GM21723 (cell line): ENCODE measurements at regions not wholly inside any gene's neighbourhood (a gene's known extent, or its start where the extent isn't known, plus 50 kb on each side); places are given as distances from the start of the nearest gene placed in this dataset.
A peak's percentile ranks its signal among the peaks of the same experiment; 100 is the strongest.

Experiments used
- ATAC-seq: cut with Tn5 transposase; IDR thresholded peaks from one replicate; pipeline ENCODE4 v1.9.1; 2021; ENCODE audit warnings: mild to moderate bottlenecking, moderate library complexity; ENCODE audit not compliant: unreplicated experiment

DNA sequence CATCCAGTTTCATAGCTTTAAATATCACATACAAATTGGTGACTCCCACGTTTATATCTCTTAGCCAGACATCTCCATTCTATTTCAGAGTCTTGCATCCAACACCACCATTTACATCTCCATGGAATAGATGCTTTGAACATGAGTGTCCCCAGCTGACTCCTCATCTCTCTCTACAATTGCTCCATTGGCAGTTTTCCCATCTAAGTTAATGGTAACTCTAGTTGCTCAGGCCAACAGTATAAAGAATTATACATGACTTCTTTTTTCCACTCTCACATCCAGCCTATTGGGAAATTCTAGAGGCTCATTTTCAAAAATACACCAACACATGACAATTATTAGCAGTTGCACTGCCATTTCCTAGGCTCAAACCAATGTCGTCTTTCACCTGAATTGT, 388.2 kb downstream of the STIM2 start:
- ATAC-seq, result no peak

DNA sequence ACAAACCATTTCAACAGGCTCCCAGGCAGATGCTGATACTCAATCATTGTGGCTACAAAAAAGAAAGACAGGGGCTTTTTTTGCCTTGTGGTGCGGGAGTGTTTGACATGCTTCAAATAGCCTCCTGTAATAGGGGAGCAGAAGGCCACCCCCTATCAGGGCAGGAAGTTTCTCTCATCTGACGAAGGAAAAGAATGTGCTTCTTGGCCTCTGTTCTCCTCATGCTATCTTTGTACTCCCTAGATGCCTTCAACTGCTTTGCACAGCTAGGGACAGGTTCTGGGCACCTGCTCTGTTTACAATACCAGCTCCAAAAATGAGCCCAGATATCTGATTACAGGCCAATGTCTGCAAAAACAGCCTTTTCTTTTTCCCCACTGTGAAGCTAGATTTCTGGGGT, 391.1 kb downstream of the STIM2 start:
- no peak for ATAC-seq

DNA sequence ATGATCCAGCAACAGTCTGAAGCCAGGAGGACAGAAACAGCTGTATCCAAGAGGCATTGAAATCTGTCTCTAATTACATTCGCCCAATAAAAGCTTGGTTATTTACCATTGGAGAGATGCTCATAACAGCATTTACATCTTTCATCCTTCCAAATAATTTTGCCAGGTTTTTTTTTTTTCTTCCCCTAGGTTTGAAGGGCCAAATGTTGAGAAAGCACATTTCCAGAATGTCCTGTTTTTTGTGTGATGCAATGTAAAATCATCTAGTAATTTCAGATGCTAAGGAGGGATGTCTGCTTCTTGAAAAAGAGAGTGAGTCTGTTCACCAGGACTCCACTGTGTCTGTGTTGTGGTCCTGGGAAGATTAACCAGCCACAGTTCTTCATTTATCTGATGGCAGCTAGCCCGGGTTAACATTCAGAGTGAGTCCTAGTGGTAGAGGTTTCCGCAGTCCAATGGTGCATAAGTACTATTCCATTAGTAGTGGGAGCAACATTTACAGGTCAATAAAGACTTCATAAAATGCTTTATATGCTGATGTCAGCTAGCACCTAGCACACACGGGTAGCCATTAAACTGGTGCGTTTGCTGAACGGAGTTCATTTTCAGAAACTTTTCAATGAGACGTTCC, 406.8 kb downstream of the STIM2 start:
- ATAC-seq, result no peak

DNA sequence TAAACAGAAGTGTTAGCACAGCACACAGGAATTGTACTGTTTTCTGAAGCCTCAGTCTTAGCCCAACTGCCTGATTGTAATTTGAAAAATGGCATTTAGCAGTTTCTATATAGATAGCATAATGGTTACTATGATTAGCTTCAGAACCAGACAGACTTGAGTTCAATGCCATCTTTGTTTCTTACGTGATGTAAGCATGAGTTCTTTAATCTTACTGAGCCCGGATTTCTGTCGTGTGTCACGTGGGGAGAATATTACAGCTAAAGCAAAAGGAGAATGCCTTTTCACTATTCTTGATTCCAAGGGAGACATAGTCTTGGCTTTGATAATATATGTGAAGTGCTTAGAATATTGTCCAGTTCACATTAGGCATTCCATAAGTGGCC, 407.3 kb downstream of the STIM2 start:
- no peak for ATAC-seq

DNA sequence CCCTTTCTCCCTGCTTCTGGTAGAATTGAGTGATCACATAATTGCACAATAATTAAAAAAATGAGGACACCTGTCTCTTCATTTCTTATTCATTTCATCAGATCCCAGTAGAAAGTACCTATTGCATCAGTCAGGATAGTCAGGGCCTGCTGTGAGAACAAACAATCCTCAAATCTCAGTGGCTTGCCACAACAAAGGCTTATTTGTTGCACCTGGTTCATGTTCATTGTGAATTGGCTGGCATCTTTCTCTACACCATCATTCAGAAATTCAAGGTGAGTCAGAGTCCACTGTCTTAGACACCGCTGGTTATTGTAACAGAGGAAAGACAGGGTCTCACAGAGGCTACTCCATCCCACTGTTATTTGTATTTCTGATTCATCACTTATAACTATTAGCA, 409.8 kb downstream of the STIM2 start:
- ATAC-seq, result no peak

DNA sequence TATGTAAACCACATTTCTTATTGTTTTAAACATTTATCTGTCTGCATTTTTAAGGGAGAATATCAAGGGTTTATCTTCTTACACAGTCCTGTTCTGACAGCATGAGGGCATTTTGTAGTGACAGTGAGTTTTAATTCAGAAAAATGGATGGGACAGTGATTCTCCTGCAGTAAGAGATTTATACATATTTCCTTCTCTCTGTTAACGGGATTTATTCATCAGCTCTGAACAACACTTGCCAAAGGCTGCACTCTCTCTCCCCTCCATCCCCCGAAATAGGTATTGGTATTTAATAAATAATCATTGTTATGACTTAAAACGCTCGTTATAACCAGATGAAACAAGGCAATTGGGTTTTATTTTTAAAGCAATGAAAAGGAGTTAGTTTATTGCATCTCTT, 410.9 kb downstream of the STIM2 start:
- ATAC-seq, result no peak

DNA sequence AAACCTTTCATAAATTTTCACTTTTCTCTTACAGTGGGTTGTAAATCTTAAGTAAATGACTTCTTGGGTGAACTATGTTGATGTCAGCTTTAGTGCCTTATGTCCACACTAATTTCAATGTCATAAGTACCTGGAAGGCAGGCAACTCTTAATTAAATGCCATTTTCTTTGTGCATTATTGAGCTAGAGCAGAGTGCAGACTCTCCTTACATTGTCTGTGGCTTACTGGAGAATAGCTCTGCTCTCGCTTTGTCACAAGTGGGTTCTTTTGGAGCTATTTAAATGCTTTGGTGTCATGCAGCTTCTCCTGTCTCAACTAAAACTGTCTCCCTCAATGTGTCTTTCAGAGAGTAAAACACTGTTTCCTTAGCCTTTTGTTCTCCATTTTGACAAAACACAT, 411.6 kb downstream of the STIM2 start:
- no peak for ATAC-seq

DNA sequence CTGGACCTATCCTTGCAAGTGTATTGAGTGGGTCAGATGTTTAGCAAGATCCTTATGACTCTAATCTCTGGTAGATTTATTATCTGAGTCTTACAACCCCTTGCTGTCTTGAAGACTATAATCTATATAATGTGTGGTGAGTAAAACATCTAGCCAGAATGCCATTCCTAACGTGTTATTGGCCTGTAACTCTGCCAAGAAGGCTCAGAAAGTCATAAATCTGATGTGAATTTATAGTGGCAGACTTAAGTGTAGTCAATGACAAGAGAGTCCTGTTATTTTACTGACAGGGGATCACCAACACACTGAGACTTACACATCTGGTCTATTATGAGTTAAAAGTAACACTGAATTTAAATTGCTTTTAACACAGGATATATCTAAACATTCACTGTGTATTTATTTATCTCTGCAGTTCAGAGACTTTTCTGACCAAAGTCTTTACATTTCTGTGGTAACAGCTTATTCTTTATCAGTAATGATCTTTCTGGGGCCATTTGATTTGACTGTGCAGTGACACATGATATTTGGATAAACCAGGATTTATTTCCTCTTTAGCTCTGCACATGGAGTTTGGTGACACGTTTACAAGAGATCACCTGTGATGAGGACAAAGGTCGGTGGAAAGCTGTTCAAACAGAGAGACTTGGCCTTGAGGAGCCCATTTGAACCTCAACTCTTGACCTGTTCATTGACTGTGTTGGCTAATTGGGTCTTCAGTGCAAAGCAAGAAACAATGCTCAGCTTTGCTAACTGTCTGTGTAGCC, 415.8 kb downstream of the STIM2 start:
- no peak for ATAC-seq

DNA sequence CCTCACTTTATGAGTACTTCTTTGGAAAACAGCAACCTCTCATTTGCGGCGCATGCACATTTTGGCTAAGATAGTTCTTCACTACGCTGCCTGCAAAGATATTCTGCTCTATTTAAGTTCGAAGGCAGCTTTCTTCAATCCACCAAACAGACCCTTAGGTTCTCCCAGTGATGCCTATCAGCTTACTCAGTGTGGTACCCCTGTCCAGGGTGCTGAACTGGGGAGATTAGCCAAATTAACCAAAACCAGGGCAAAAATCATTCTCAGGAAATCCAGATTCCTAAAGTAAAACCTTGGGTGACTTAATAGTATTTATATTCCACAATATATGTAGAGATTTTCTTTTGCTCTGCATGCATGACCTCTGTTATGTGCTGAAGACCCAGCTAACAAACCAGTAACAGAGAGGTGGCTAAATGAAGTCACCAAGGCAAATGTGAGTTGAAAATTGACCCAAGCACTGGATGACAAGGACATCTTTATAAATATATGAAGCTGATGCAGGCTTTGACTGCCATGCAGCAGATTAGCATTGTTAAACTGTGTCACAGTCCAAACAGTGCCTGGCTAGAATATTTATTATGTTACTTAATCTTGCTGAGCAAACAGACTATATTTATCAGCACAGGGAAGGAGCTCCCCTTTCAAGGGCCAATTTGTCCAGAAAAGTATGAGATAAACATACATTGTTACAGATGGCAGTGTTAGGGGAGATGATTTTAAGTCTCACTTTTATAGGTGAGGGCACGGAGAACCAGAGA, 418.2 kb downstream of the STIM2 start:
- no peak for ATAC-seq

DNA sequence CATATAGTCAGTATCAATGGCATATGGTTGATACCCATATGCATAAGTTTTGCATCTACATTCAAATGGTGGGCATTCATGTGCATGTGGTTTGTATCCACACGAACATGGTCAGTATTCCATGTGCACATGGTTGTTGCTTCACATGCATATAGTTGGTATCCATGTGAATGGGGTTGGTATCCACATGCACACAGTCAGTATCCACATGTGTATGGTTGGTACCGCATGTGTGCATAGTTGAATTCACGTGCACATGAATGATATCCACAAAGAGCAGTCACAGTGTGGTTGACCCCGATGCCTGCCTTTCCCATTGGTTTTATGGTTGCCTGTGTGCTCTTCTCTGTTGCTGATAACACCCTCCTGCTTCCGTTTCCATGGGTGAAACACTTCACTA, 427.9 kb downstream of the STIM2 start:
- ATAC-seq, result no peak

DNA sequence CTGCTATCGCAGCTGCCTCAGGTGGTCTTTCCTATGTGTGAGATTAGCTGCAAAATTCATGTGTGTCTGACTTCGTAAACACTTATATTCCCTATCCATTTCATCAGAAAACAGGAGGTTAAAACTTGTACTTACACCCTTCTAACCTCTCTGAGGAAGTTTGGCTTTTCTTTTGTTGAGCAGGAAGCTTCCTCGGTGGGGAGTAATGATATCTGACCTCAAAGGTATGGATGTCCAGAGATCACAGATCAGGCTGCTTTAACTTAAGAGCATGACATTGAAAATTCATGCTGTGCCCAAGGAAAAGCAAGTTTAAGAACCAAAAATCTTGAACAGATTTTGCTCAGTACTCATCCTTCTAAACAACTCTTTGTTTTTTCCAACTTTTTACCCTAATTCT, 429.1 kb downstream of the STIM2 start:
- no peak for ATAC-seq

DNA sequence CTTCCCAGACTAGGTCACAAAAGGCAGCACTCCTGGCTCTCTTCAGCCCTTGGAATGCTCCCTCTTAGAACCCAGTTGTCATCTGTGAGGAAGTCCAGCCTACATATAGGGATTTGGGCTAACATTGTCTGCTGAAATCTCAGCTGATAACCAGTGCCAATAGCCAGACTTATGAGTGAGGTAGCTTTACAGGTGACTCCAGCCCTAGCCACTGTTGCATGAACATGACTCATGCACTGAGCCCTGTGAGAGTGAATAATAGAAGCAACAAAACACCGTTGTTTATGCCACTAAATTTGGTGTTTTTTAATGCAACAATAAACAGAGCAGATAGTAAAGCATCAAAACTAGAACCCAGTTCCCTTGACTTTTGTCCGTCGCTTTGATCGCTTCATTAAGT, 433.2 kb downstream of the STIM2 start:
- no peak for ATAC-seq

DNA sequence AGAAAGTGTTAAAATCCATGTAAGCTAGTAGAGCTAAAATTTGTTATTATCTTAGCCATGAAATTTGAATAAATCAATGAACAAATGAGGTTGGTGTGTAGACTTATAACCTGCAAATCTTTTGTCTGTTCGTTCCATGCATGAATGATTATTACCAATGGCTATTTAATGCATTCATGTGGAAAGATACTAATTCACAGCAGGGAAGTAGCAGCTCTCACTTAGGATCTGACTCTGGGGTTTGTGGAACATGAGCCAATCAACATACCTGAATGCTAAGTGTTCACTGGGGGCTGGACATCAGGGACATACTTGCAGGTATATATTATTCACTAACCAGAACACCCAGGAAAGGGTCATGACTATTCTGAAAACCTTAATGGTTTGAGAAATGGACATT, 444.1 kb downstream of the STIM2 start:
- ATAC-seq, result no peak

DNA sequence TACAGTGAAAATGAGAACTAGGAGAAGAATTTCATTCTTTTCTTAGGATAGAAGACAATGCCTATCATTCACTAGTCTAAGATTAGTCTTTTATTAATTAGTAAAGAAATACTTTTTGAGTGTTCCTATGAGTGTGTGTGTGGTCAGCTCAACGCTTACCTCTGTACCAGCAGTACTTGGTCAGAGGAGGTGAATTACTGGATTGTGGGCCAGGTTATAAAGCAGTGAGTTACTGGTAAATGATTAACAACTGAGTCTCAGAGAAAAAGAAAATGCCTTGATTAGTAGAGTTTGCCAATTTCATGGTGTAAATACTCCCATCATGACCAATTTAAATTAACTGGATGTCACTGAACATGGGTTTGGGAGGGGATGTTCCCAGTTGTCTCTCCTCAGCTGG, 444.6 kb downstream of the STIM2 start:
- no peak for ATAC-seq

DNA sequence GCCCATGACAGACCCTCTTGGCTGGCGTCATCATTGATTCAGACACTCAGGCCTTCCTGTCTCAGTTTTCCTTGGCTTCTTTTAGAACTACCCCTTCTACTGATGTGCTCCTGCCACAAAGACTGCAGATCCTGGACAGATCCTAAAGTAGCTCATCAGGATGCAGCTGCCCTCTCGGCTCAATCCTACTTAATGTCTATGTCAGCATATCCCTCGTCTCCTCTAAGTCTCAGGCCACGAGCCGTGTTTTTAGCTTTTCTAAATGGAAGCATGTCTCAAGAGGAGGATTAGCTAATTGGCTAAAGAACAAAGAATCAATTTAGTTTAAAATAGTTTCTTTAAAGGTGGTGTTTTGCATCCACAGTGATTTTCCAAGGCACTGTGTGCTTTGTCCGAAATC, 447.7 kb downstream of the STIM2 start:
- no peak for ATAC-seq

DNA sequence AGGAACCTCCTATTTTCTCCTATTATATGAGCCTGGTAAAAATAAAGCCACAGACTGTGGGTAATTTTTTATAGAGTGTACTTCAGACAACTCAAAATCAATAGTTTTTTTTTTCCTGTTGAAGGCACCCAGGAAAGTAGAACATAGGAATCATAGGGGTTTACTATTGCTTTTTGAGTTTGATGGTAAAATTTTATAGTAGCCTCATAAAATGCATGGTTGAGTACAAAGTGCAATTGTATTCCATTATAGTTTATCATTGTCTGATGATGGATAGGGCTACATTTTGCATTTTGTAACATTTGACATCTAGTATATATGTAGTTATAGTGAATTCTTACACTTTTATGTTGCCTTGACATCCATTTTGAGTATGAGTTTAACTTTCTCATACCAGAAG, 455.0 kb downstream of the STIM2 start:
- no peak for ATAC-seq

DNA sequence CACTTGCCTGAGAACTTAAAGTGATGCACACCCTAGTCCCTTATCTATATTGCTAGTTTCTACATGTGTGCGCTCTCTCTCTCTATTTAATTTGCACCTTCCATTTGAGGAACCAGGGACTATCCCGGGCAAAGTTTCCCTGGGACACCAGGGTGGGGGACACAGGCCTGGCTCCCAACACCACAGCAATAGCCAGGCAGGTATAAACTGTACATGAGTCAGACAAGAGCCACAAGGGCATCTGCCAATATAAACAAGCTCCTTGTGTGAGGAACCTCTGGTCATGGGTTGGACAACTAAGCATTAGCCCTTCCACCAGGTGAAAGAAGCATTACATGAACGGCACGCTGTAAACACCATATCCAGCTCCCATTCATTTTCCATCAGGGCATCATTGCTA, 455.5 kb downstream of the STIM2 start:
- no peak for ATAC-seq

DNA sequence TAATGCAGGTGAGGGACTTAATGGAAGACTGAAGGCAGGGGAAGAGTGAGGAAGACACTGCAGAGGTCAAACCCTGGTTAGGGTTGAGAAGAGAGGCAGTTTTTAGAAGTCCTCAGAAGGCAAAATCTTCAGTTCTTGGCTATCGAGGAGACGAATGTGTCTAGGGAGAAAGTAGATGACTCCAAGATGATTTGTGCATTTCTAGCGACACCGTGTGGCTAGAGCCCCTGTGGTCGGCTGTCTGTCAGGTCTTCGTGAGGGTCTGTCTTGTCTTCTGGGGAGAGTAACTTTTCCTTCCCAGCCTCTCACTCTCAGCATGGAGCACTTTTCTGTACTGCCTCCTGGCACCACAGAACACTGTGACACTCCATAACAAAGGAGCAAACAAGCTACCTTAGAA, 458.1 kb downstream of the STIM2 start:
- ATAC-seq, result peak; percentile 62

DNA sequence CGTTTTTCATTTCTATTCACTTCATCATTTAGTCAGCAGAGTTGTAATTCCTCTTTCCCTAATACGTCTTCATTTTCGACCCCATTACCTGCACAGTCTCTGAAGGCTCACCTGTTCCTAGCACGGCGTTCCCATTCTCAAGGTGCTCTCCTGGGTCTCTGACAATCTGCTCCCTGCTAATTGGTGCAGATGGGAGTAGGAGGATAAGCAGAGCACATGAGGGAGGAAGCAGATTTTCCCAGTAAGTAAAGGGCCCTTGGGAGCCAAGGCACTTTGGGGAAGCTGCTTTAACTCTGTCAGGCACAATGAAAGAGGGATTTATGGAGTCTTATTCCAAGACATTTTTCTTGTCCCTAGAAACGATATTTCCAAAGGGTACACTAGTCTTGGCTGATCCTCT, 466.4 kb downstream of the STIM2 start:
- no peak for ATAC-seq

DNA sequence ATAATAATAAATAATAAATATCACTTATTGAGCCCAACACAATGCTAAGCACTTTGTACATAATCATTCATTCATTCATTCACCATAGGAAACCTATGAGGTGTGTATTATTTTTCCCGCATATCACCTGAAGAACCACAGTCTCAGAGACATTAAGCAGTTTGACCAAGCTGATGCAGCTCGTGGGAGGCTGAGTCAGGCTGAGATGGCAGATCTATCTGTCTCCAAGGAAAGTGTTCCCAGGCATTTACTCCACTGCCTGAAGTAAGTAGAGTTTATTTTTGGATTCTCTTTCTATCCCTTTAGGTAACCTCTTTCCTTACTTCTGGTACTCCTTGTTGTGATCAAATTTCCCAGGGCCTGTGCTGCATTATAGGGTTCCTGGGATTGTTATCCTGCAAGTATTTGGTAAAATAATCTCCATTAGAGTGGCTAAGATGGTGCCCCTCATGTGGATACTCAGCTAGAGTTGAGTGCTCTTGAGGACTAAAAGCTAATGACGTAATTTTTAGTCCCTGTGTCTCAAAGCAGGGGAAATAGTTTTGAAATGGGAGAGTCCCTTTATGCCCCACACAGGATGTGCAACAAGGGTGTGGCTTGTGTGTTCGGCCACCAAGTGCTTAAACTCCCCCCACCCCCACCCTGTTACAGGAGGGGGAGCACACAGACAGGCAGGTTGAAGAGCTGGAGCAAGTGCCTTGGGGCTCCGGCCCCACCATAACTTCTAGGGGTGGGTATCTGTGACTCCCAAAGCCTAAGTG, 467.0 kb downstream of the STIM2 start:
- ATAC-seq, result no peak

DNA sequence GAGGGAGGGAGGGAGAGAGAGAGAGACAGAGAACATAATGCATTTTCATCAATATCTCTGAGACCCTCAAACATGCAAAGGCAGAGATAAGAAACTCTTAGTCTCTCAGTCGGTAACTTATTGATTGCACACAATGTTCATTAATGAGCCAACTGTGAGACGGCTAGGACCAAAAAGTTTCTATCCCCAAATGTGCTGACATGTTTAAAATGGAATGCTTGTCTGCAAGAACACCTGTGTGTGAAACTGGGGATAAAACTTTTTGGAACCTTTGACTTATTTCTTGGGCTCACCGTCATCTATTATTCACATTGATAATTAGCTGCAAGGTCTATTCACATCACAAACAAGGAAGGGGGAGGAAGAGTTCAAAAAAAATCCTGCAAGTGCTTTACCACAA, 477.9 kb downstream of the STIM2 start:
- ATAC-seq, result no peak
